ENCODE measurements at regions not wholly inside any gene's neighbourhood (a gene's known extent, or its start where the extent isn't known, plus 50 kb on each side); places are given as distances from the start of the nearest gene placed in this dataset.
"Not testable (repeated sequence)": the region's sequence is repeated elsewhere in the genome, so short reads cannot be mapped to it uniquely, and the experiment has no call there.

DNA sequence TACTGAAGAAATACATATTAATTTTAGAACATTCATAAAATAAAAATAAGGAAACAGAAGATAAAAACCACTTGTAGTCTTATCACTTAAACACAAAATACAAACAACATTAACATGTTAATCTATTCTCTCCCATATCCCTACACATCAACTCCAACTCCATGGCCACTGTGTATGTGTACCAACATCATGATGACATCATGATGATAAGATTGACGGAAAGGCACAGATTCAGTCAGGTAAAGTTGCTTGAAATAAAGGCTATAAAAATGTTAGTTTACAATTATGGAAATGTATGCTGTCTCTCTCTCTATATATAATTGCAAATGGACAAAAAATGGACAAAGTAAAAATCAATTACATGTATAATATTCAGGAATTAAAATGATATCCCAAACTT lies 388.5 kb upstream of the UBE2E3 start:
- DNase-seq = no peak

DNA sequence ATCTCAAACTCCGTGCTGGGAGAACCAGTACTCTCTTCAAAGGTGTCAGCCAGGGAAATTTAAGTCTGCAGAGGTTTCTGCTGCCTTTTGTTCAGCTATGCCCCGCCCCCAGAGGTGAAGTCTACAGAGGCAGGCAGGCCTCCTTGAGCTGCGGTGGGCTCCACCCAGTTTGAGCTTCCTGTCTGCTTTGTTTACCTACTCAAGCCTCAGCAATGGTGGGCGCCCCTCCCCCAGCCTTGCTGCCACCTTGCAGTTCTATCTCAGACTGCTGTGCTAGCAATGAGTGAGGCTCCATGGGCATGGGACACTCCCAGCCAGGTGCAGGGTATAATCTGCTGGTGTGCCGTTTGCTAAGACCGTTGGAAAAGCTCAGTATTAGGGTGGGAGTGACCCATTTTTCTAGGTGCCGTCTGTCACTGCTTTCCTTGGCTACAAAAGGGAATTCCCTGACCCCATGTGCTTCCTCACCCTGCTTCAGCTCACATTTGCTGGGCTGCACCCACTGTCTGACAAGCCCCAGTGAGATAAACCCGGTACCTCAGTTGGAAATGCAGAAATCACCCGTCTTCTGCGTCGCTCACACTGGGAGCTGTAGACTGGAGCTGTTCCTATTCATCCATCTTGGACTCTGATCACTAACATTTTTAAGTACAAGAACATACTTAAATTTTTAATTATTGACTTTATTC lies 389.2 kb upstream of the UBE2E3 start:
- DNase-seq = peak; percentile 5

- no peak for DNase-seq
Observed at GRCh38 chr2:180583441-180584140, 396.8 kb upstream of the UBE2E3 start.

DNA sequence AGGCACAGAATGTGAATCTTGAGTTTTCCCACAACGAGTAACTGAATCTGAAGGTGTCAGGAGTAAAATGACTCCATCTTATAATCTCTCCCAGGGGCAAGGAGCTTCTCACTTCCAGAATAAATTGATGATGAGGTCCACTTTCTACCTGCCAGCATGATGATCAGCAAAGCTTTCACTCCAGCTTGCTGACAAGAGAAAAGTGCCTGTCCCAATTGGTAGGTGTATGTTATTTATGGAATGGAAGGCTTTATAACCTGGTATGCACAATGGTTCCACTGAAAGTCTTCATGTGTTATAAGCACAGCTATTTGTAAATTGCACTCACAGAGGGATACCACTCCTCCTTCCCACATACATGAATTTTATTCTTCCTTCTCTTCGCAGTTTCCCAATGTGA lies 401.0 kb upstream of the UBE2E3 start:
- DNase-seq = no peak

DNA sequence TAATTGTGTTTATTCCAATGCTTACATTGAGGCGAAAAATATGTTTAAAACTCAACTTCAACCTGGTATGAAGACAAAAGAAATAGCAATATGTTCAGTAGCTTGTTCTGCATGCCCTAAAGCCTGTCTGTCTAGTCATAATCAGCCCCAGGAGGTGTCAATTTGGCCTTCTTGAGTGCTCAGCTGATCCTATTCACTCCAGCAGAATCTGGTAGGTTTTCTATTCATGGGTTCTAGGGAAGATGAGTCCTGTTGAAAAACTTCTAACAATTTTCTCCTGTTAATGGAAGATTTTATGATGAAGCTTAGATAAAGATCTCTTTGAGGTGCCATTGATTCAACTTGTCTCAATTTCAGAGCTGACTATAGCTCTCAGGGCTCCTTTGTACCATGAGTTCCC lies 402.0 kb upstream of the UBE2E3 start:
- no peak for DNase-seq

DNA sequence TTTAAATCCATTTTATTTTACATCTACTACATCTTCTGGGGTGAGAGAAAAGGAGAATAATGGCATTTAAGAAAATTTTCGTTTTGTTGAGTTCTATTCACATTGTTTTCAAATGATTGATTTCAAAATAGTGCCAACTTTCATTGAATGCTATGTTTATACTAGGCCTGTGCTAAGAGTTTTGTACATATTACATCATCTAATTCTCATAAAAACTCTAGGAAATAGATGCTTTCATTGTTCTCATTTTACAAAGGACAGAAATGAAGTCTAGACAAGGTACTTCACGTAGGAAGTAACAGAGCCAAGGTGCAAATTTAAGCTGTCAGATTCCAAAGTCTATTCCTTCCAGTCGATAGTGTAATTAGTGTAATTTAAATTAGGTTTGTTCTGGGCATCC lies 402.8 kb upstream of the UBE2E3 start:
- no peak for DNase-seq

GRCh38 chr2:180573951-180574350 lies 406.5 kb upstream of the UBE2E3 start:
- no peak for DNase-seq

DNA sequence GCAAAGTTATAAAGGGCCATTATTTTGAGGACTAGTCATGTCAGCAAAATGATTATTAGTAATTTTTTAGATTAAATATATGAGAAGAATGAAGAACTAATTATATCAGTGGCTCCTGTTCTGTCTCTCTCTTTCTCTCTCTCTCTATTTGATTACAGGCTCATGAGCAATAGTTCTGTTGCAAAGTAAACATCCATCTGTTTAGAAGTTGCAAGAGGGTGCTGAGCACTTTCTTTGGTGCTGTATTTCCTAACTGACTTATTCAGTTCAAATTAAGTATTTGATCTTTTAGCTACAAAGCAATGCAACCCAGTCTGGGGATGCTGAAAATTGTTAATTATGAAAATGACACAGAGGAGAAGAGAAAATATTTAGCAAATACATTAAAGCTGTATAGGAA lies 408.1 kb upstream of the UBE2E3 start:
- DNase-seq = no peak

- DNase-seq = no peak
Observed at GRCh38 chr2:180571559-180571958, 408.8 kb upstream of the UBE2E3 start.

- DNase-seq = no peak
Observed at GRCh38 chr2:180570864-180571263, 409.5 kb upstream of the UBE2E3 start.

DNA sequence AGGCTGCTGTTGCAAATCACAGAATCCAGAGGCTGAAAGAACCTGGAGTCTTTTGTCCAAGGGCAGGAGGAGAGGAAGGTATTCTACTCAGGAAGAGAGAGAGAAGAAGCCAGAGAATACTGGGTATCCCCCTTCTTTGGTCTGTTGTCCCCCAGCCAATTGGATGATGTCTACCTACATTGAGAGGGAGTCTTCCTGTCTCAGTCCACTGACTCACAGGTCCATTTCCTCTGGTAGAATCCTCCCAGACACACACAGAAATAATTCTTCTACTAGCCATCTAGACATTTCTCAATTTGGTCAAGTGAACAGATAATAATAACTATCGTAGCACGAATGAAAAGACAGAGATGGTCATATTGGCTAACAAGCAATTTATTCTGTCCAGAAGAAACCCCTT lies 416.4 kb upstream of the UBE2E3 start:
- no peak for DNase-seq

- no peak for DNase-seq
Observed at GRCh38 chr2:180562378-180562777, 418.0 kb upstream of the UBE2E3 start.

DNA sequence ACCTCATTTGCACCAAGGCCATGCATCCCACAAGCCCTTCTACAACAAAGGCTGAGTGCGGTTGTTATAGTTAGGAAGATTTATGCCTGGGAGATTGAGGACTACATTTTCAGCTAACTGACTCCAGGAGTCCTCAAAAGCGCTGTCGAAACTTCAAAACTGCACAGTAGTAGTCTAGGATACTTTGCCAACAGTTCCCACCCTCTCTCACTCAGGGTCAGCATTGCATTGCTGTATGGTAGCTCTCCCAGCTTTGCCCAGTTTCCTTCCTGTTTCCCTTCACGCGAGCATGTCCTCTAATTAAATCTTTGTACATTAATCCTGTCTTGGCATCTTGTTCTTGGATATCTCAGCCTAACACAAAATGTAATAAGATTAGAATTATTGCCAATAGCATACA lies 420.6 kb upstream of the UBE2E3 start:
- no peak for DNase-seq

- DNase-seq = no peak
Observed at GRCh38 chr2:180559038-180559437, 421.4 kb upstream of the UBE2E3 start.

- no peak for DNase-seq
Observed at GRCh38 chr2:180555391-180555965, 424.9 kb upstream of the UBE2E3 start.

DNA sequence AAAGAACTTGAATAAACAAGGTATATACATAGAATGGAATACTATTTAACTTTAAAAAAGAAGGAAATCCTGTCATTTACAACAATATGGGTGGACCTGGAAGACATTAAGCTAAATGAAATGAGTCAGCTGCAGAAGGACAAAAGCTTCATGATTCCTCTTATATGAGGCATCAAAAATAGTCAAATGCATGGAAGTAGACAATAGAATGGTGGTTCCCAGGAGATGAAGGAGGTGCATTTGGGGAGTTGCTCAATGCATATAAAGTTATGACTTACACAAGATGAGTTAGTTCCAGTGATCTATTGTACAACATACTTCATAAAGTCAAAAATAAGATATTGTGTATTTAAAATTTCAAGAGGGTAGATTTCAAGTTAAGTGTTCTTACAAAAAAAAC lies 426.1 kb upstream of the UBE2E3 start:
- no peak for DNase-seq

DNA sequence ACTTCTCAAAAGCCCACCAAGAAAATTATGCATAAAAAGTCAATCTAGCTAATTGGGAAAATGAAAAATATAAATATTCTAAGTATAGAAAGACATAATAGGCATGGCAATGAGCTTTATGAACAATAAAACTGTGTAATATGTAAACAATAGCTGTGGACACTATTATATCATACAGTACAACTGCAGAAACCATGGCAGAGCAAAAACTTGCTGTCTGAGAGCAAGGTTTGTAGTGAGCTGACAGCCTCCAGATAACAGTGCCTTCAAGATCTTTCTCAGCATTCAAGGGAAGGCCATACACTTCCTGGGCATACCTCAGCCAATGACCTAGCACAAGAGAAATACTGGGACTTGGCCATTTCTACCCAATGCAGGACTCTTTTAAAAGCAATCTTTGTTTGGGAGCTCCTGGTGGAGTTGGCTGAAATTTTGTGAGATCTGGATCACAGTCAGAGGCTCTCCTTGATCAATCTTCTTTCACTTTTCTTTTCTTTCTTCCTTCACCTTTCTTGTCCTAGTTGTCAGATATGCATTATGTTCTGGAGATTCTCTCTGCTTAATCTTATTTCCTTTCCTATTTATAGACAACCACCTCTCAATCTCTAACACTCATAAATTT lies 427.2 kb upstream of the UBE2E3 start:
- no peak for DNase-seq

DNA sequence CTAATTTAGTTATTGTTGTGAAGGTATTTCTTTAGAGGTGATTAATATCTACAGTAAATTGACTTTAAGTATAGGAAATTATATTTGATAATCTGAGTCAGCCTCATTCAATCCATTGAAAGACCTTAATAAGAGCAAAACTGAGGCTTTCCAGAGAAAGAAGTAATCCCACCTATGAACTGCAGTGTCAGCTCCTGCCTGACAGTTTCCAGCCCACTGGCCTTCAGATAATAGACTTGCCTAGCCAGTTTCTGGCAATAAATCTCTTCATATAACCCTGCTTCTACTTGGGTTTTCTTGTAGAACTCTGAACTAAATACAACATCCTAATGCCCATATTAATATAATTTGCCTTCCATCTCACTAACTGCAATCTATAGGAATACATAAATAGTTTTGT lies 437.9 kb upstream of the UBE2E3 start:
- no peak for DNase-seq

DNA sequence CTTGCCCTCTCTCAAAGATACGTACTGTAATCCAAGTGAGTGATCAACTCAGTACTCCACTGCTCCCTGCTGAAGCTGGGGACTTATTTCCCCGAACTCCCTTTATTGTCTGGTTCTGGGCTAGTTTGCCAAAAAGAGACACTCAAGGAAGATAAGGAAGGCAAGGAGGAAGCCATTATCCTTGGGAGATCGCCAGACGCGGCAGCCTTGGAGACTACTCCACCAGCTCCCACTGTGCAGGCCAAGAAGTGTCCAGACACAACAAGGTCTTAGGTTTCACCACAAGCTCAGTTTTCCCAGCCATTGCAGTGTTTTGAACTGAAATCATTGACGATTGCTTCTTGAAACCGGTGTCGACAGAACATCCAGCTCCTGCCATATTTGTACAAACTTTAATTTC lies 439.6 kb upstream of the UBE2E3 start:
- DNase-seq = no peak

GRCh38 chr2:180539541-180539940 lies 440.9 kb upstream of the UBE2E3 start:
- no peak for DNase-seq

DNA sequence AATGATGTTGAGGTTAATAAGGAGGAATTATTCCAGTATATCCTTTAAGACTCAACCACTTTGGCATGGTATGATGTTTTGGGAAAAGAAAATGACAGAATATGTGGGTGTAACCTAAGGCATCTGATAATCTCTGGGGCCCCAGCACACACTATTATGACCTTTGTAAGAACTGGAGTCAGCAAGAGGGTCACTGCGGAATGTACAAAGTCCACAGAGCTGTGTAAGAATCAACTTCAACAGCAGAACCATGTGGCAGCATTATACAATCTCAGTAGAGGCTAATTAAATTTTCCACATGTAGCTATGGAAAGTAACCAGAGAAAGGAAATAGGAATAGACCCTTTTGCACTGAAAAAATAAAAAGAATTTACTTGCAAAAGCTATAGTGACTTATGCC lies 445.1 kb upstream of the UBE2E3 start:
- DNase-seq = no peak

DNA sequence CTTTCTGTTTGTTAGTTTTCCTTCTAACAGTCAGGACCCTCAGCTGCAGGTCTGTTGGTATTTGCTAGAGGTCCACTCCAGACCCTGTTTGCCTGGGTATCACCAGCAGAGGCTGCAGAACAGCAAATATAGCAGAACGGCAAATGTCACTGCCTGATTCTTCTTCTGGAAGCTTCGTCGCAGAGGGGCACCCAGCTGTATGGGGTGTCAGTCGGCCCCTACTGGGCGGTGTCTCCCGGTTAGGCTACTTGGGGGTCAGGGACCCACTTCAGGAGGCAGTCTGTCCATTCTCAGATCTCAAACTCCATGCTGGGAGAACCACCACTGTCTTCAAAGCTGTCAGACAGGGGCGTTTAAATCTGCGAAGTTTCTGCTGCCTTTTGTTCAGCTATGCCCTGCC lies 448.6 kb upstream of the UBE2E3 start:
- DNase-seq = not testable (repeated sequence)

DNA sequence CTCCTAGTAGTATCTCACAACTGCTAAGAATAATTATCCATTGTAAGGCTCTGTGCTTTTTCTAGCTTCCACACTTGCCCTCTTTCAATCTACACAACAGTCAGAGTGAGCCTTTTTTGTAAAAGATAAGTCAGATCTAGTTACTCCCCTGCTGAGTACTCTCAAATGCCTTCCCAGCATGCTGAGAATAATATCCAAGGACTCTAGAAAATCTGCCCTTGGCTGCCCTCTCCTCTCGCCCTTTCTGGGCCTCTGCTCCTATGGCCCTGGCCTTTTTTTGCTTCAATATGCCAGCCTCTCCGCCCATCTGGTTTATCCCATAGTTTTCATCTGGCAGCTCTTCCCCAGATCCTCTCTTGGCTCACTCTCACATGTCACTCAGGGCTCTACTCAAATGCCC lies 455.9 kb upstream of the UBE2E3 start:
- DNase-seq = no peak
